ENCODE measurements at regions not wholly inside any gene's neighbourhood (a gene's known extent, or its start where the extent isn't known, plus 50 kb on each side); places are given as distances from the start of the nearest gene placed in this dataset.

DNA sequence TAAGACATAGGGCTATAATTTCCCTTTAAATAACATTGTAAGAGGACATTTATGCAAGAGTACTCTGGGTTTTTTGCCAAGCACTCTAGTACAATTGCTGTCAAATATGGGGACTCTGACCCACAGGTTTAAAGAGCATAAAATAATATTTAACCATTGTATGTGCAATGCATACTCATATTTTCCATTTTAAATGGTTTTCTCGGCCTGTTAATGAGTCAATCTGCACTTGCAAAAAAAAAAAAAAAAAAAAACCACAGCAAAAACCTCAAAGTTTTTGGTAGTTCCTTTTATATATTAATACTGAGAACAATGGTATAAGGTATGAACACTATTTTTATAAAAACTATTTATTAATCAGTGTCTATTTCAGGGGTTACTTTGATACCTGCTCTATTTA lies 304.0 kb upstream of the CBLB start:
- TF ChIP-seq, protein P1, sequence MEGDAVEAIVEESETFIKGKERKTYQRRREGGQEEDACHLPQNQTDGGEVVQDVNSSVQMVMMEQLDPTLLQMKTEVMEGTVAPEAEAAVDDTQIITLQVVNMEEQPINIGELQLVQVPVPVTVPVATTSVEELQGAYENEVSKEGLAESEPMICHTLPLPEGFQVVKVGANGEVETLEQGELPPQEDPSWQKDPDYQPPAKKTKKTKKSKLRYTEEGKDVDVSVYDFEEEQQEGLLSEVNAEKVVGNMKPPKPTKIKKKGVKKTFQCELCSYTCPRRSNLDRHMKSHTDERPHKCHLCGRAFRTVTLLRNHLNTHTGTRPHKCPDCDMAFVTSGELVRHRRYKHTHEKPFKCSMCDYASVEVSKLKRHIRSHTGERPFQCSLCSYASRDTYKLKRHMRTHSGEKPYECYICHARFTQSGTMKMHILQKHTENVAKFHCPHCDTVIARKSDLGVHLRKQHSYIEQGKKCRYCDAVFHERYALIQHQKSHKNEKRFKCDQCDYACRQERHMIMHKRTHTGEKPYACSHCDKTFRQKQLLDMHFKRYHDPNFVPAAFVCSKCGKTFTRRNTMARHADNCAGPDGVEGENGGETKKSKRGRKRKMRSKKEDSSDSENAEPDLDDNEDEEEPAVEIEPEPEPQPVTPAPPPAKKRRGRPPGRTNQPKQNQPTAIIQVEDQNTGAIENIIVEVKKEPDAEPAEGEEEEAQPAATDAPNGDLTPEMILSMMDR (IDR thresholded peaks at IDR 0.05): no peak
- no peak for TF ChIP-seq POLR2A (IDR thresholded peaks at IDR 0.05)

Measured in uterus (tissue), 2 donors.